ENCODE measurements at regions not wholly inside any gene's neighbourhood (a gene's known extent, or its start where the extent isn't known, plus 50 kb on each side); places are given as distances from the start of the nearest gene placed in this dataset.

DNA sequence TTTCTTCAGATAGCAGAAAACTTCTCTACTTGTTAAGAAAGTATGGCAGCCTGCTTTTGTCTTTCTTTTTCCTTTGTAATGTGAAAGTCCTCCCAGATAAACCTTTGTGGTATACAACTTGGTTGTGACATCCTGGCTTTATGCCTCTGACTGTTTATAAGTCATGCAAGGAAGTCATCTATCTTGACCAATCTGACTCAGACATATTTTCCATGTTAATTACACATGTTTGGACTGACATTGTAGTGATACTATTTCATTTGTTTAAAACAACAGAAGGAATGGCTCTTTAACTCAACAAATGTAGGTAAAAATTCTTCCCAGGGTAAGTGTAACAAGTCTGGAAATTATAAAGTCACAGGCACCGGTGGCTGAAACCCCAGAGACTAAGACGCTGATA is 341.6 kb upstream of the MEOX2 start:
- DNase-seq (ENCODE audit: low spot score): no peak
- Histone ChIP-seq H3K27ac (ENCODE audit: low read depth, low read length, poor library complexity, severe bottlenecking) (no peak overlapping the region), H3K4me3 (ENCODE audit: low read depth, low read length, poor library complexity, severe bottlenecking) (no peak overlapping the region), H3K36me3 (ENCODE audit: insufficient read depth, low read length, poor library complexity, severe bottlenecking) (no peaks in the 10 kb centered on the region), H3K4me1 (ENCODE audit: insufficient read depth, low read length, poor library complexity, severe bottlenecking) (no peaks in the 10 kb centered on the region), H3K9me3 (ENCODE audit: low read depth, low read length, poor library complexity, severe bottlenecking) (no peaks in the 10 kb centered on the region), H3K27me3 (replicated peaks; ENCODE audit: insufficient read depth, low read depth, low read length, poor library complexity) (no peaks in the 10 kb centered on the region)
- intact Hi-C loops (cut with micrococcal nuclease; ENCODE audit: unreplicated experiment): loop anchor here (10.0 kb wide), 1 partner anchor 63 kb away; no protein-coding TSS in a partner anchor
- no TSS peak for BruUV-seq (replicated peaks)
- ChIA-PET POLR2A (ENCODE audit: low non-redundant PET) (no interaction called here), CTCF (no interaction called here)
- TF ChIP-seq EZH2 (IDR thresholded peaks at IDR 0.05; ENCODE audit: borderline replicate concordance, low read depth, low read length, poor library complexity, severe bottlenecking): no peak
- TF ChIP-seq, protein P1, sequence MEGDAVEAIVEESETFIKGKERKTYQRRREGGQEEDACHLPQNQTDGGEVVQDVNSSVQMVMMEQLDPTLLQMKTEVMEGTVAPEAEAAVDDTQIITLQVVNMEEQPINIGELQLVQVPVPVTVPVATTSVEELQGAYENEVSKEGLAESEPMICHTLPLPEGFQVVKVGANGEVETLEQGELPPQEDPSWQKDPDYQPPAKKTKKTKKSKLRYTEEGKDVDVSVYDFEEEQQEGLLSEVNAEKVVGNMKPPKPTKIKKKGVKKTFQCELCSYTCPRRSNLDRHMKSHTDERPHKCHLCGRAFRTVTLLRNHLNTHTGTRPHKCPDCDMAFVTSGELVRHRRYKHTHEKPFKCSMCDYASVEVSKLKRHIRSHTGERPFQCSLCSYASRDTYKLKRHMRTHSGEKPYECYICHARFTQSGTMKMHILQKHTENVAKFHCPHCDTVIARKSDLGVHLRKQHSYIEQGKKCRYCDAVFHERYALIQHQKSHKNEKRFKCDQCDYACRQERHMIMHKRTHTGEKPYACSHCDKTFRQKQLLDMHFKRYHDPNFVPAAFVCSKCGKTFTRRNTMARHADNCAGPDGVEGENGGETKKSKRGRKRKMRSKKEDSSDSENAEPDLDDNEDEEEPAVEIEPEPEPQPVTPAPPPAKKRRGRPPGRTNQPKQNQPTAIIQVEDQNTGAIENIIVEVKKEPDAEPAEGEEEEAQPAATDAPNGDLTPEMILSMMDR (conservative IDR thresholded peaks at IDR 0.05; ENCODE audit: low read depth, low read length): no peak

DNA sequence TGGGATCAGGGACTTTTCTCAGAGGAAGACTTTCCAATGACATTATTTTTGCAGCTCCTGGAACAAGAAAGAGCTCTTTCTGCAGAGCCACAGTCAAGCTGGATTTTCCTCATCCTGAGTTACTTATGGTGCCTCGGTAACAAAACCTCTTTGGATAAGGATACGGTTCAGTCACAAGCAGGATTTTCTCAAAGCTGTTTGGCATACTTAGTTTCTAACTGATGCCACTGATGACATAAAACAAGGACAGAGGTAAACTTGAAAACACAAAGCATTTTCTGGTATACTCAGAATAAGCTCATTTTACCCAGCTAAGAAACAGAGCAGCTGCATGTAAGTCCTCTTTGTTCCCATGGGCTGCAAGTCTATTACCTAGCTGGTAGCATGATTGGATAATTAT is 340.9 kb upstream of the MEOX2 start:
- no peak overlapping the region for H3K27ac ChIP-seq (ENCODE audit: low read depth, low read length, poor library complexity, severe bottlenecking)
- no peaks in the 10 kb centered on the region for H3K36me3 ChIP-seq (ENCODE audit: insufficient read depth, low read length, poor library complexity, severe bottlenecking)
- H3K4me3 ChIP-seq (ENCODE audit: low read depth, low read length, poor library complexity, severe bottlenecking): no peak overlapping the region
- BruUV-seq (replicated peaks): no TSS peak
- CTCF ChIA-PET: no interaction called here
- POLR2A ChIA-PET (ENCODE audit: low non-redundant PET): no interaction called here
- no peak for TF ChIP-seq EZH2 (IDR thresholded peaks at IDR 0.05; ENCODE audit: borderline replicate concordance, low read depth, low read length, poor library complexity, severe bottlenecking)
- TF ChIP-seq, protein P1 (conservative IDR thresholded peaks at IDR 0.05; ENCODE audit: low read depth, low read length): no peak
- intact Hi-C loops (cut with micrococcal nuclease; ENCODE audit: unreplicated experiment): loop anchor here (10.0 kb wide), 1 partner anchor 63 kb away; no protein-coding TSS in a partner anchor
- H3K4me1 ChIP-seq (ENCODE audit: insufficient read depth, low read length, poor library complexity, severe bottlenecking): no peaks in the 10 kb centered on the region
- no peak for DNase-seq (ENCODE audit: low spot score)
- H3K9me3 ChIP-seq (ENCODE audit: low read depth, low read length, poor library complexity, severe bottlenecking): no peaks in the 10 kb centered on the region
- peaks cover 4% of the 10 kb centered on the region for H3K27me3 ChIP-seq (replicated peaks; ENCODE audit: insufficient read depth, low read depth, low read length, poor library complexity)

DNA sequence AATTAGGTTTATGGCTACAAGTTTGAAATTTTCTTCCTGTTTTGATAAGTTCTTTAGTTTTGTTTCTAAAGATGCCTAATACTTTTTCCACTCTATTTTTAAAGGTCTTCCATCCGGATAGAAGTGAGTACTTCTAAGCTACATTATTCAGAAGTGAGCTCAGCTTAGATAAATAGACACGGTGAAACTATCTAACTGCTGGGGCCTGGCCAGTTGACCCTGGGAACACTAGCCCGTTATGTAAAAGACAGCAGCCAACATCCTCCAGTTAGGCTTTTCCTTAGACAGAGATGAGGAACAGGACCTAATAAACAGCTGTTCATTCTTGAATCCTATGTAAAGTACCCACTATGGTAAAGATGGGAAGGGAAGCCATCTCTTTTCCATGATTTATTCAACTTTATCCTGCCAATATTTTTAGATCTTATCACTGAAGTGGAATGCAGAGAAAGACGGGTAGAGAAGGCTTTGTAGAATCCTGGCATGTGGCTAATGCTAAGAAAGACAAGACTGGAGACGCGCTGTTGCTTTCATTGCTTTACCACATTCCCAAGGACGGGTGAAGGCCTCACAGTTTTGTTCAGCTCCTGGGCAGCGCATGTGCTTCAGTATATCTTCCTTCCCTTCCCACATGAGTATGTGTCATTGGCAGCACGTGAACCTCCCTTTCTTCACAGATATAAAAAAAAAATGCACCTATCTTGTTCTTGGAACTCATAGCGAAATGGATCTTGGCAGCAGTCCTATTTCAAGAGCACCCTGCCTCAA is 340.0 kb upstream of the MEOX2 start:
- no peaks in the 10 kb centered on the region for H3K36me3 ChIP-seq (ENCODE audit: insufficient read depth, low read length, poor library complexity, severe bottlenecking)
- intact Hi-C loops (cut with micrococcal nuclease; ENCODE audit: unreplicated experiment): loop anchor here (10.0 kb wide), 1 partner anchor 62 kb away; no protein-coding TSS in a partner anchor
- no peak overlapping the region for H3K4me3 ChIP-seq (ENCODE audit: low read depth, low read length, poor library complexity, severe bottlenecking)
- H3K9me3 ChIP-seq (ENCODE audit: low read depth, low read length, poor library complexity, severe bottlenecking): no peaks in the 10 kb centered on the region
- TF ChIP-seq, protein P1 (conservative IDR thresholded peaks at IDR 0.05; ENCODE audit: low read depth, low read length): no peak
- no peak for TF ChIP-seq EZH2 (IDR thresholded peaks at IDR 0.05; ENCODE audit: borderline replicate concordance, low read depth, low read length, poor library complexity, severe bottlenecking)
- DNase-seq (ENCODE audit: low spot score): no peak
- H3K4me1 ChIP-seq (ENCODE audit: insufficient read depth, low read length, poor library complexity, severe bottlenecking): no peaks in the 10 kb centered on the region
- H3K27me3 ChIP-seq (replicated peaks; ENCODE audit: insufficient read depth, low read depth, low read length, poor library complexity): peaks cover 10% of the 10 kb centered on the region
- ChIA-PET CTCF (no interaction called here), POLR2A (ENCODE audit: low non-redundant PET) (no interaction called here)
- H3K27ac ChIP-seq (ENCODE audit: low read depth, low read length, poor library complexity, severe bottlenecking): no peak overlapping the region
- no TSS peak for BruUV-seq (replicated peaks)

Data from A673 (cell line).